Vagina (tissue), 2 donors: ENCODE measurements at regions not wholly inside any gene's neighbourhood (a gene's known extent, or its start where the extent isn't known, plus 50 kb on each side); places are given as distances from the start of the nearest gene placed in this dataset.
"Not testable (repeated sequence)": the region's sequence is repeated elsewhere in the genome, so short reads cannot be mapped to it uniquely, and the experiment has no call there.

Experiments used
- DNase-seq, 2 donors: peaks; one replicate each; pipeline ENCODE4 v3.0.0-alpha.2; 2017; ENCODE audit errors: extremely low spot score in 2 of 2
- H3K27ac ChIP-seq: fragments of 200-600 bp; sonication (generic); one replicate; pipeline ENCODE4 v1.5.1; 2019
- H3K27me3 ChIP-seq: fragments of 200-600 bp; sonication (generic); one replicate; pipeline ENCODE4 v1.5.1; 2019
- H3K36me3 ChIP-seq, 2 donors: fragments of 200-600 bp; sonication (generic); one replicate each; pipeline ENCODE4 v1.5.1; 2017 to 2019
- H3K4me1 ChIP-seq: fragments of 200-600 bp; sonication (generic); one replicate; pipeline ENCODE4 v1.5.1; 2019
- H3K4me3 ChIP-seq, 2 donors: fragments of 200-600 bp; sonication (generic); 1 replicate in 1 of 2; 2 replicates in 1 of 2; pipeline ENCODE4 v1.5.1; 2016 to 2019
- H3K9me3 ChIP-seq: fragments of 200-600 bp; sonication (generic); one replicate; pipeline ENCODE4 v1.5.1; 2019
- POLR2A ChIP-seq, 2 donors: fragments of 450-650 bp; IDR thresholded peaks; one replicate each; pipeline ENCODE4 v1.6.1; 2017; ENCODE audit warnings: antibody characterized with exemption in 2 of 2, mild to moderate bottlenecking in 2 of 2, moderate library complexity in 2 of 2
- POLR2AphosphoS5 ChIP-seq, 2 donors: sonication (generic); formaldehyde crosslinking; IDR thresholded peaks; one replicate each; pipeline ENCODE4 v1.9.0; 2017; ENCODE audit warnings: antibody characterized with exemption in 2 of 2, mild to moderate bottlenecking in 2 of 2, low read depth in 1 of 2; ENCODE audit not compliant: insufficient read depth in 1 of 2
- intact Hi-C: fragments of 100-400 bp; cut with DNase I; formaldehyde crosslinking; loops from one replicate; pipeline ENCODE4 v1.15.1; 2023
- TF ChIP-seq, protein P1 (sequence below), 3 experiments: fragments of 450-650 bp in 2 of 3; fragments of 200-600 bp in 1 of 3; sonication (generic) in 1 of 3; IDR thresholded peaks; one replicate each; pipeline ENCODE4 v1.5.1; 2017 to 2019; ENCODE audit warnings: antibody characterized with exemption in 3 of 3, mild to moderate bottlenecking in 2 of 3, moderate library complexity in 2 of 3

DNA sequence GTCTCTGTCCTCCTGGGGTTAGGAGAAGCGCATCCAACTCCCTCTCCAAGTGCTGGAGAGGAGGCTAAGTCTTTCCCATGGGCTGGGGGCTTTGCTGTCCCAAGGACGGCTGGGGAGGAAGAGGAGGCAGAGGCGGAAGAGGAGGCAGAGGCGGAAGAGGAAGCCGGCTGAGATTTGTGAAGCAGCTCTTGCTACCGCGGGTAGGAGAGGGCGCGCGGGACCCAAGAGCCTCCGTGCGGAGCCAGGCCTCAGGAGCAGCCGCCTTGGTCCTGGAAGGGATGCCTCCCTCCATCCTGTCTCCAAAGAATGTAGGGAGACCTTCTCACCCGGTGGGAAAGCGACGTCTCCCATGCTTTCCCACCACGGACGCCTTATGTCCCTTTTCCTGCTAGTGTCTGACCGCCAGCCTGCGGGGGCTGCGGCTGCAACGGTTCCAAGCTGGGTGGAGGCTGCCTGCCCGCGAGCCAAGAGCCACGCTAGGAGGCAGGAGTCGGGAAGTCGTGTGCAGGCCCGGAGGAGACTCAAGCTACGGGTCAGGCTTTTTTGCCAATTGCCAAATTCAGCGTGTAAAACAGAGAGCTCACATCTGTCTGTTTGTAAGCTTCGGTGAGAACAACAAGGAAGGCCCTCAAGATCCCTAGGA lies 320.3 kb downstream of the FAM72C start:
- intact Hi-C loops: no loop called here
- Histone ChIP-seq H3K27me3 (no peaks in the 10 kb centered on the region), H3K36me3 (no peaks in the 10 kb centered on the region)

DNA sequence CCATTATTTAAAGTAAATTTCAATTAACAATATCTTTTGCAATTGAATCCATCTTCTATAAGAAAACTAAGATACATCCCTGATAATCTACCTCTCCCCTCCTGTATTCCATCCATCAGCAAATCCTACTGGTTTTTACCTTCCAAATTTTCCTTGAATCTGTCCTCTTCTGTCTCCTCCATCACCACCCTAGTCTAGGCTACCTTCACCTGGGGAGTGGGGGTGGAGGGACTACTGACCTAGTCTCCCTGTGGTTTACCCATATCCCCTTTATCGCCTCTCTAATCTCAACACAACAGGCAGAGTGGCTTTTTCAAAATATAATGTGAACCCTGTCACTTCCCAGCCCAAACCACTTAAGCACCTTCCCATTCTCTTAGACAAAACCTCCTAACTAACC lies 327.8 kb downstream of the FAM72C start:
- H3K27ac ChIP-seq, H3K27me3 ChIP-seq, H3K36me3 ChIP-seq: not testable (repeated sequence)

More for the DNA sequence above, 320.3 kb downstream of the FAM72C start:
- H3K9me3 ChIP-seq: no peaks in the 10 kb centered on the region
- TF ChIP-seq POLR2A (IDR thresholded peaks at IDR 0.05) (no peak), POLR2AphosphoS5 (IDR thresholded peaks at IDR 0.05; ENCODE audit: insufficient read depth in 1 of 2, low read depth in 1 of 2) (no peak)
- TF ChIP-seq, protein P1, sequence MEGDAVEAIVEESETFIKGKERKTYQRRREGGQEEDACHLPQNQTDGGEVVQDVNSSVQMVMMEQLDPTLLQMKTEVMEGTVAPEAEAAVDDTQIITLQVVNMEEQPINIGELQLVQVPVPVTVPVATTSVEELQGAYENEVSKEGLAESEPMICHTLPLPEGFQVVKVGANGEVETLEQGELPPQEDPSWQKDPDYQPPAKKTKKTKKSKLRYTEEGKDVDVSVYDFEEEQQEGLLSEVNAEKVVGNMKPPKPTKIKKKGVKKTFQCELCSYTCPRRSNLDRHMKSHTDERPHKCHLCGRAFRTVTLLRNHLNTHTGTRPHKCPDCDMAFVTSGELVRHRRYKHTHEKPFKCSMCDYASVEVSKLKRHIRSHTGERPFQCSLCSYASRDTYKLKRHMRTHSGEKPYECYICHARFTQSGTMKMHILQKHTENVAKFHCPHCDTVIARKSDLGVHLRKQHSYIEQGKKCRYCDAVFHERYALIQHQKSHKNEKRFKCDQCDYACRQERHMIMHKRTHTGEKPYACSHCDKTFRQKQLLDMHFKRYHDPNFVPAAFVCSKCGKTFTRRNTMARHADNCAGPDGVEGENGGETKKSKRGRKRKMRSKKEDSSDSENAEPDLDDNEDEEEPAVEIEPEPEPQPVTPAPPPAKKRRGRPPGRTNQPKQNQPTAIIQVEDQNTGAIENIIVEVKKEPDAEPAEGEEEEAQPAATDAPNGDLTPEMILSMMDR (IDR thresholded peaks at IDR 0.05): no peak
- no peak overlapping the region for H3K27ac ChIP-seq
- DNase-seq: no peak
- no peaks in the 10 kb centered on the region for H3K4me1 ChIP-seq
- no peak overlapping the region for H3K4me3 ChIP-seq

DNA sequence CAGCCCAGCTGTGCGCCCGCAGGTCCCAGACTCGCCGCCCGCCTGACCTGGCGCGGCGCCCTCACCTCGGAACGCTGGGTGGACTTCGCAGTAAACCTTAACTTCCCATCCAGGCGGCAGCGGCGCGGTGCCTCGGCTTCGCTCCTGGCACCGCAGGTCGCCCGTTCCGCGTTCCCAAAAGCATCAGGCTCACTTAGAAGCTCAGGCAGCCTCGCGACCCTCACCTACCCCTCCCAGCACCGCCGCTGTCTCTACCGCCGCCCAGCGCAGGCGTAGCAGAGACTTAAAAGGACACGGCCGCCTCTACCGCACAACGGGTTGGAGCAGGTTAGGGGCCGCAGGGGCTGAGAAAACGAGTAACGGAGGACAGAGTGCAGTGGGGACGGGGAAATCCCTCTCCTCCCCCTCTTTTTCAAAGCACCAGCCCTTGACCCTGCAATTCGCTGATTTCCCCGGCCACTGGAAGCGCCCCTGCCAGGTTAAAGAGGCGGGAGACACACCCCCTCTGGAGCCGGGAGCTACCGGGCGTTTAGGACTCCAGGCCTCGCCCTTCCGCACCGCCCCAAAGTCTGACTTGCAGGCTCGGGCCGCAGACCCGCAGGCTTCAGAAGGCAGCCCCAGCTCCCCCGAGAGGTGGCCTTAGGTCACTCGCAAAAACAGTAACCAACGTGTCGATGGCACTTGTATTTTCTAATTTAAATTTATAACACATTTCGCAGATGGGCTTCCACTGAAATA lies 328.5 kb downstream of the FAM72C start:
- intact Hi-C loops: no loop called here

More for the DNA sequence above, 327.8 kb downstream of the FAM72C start:
- H3K9me3 ChIP-seq, H3K4me1 ChIP-seq, H3K4me3 ChIP-seq, intact Hi-C loops, DNase-seq: not testable (repeated sequence)

DNA sequence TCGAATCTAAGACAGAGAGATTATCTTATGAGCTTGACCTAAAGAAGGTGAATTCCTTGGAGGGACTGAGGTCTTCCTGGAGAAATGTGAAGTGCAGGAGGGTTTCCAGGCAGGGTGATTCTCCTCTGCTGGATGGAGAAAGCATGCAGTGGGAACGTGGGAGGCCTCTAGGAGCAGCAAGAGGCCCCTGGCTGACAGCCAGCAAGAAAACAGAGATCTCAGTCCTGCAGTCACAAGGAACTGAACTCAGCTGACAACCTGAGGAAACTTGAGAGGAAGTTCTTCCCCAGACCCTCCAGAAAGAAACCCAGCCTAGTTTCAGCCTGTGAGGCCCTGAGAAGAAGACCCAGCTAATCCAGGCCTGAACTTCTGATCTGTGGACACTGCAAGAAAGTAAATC lies 345.9 kb downstream of the FAM72C start:
- Histone ChIP-seq H3K4me1 (no peaks in the 10 kb centered on the region), H3K27me3 (no peaks in the 10 kb centered on the region), H3K27ac (no peak overlapping the region), H3K9me3 (no peaks in the 10 kb centered on the region), H3K4me3 (no peak overlapping the region), H3K36me3 (no peaks in the 10 kb centered on the region)
- TF ChIP-seq POLR2A (IDR thresholded peaks at IDR 0.05) (no peak), POLR2AphosphoS5 (IDR thresholded peaks at IDR 0.05; ENCODE audit: insufficient read depth in 1 of 2, low read depth in 1 of 2) (no peak)
- TF ChIP-seq, protein P1 (IDR thresholded peaks at IDR 0.05): no peak
- intact Hi-C loops: no loop called here
- no peak for DNase-seq

More for the DNA sequence above, 328.5 kb downstream of the FAM72C start:
- H3K9me3 ChIP-seq: no peaks in the 10 kb centered on the region
- TF ChIP-seq POLR2A (IDR thresholded peaks at IDR 0.05): no peak
- TF ChIP-seq, protein P1 (IDR thresholded peaks at IDR 0.05): no peak
- TF ChIP-seq POLR2AphosphoS5 (IDR thresholded peaks at IDR 0.05; ENCODE audit: insufficient read depth in 1 of 2, low read depth in 1 of 2): no peak
- H3K4me3 ChIP-seq: no peak overlapping the region
- H3K27me3 ChIP-seq: no peaks in the 10 kb centered on the region
- no peaks in the 10 kb centered on the region for H3K36me3 ChIP-seq
- H3K27ac ChIP-seq: no peak overlapping the region
- no peaks in the 10 kb centered on the region for H3K4me1 ChIP-seq
- DNase-seq: no peak

DNA sequence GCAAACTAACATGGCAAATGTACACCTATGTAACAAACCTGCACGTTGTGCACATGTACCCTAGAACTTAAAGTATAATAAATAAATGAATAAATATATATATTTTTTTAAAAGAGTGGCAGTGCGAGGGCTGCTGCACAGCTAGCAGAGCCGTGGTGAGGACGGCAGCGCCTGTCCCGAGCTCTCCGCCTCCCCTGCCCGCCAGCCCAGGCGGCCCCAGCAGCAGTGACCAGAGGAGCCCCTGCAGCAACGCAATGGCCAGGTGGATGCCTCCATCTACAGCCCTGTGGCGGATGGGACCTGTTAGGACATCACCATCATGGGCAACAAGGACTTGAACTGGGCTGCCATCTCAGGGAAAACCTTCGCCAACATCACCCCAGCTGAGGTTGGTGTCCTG lies 351.9 kb downstream of the FAM72C start:
- H3K4me3 ChIP-seq: no peak overlapping the region
- no peaks in the 10 kb centered on the region for H3K9me3 ChIP-seq
- no peak overlapping the region for H3K27ac ChIP-seq
- no peaks in the 10 kb centered on the region for H3K36me3 ChIP-seq
- intact Hi-C loops: no loop called here
- DNase-seq: no peak
- H3K27me3 ChIP-seq: no peaks in the 10 kb centered on the region
- H3K4me1 ChIP-seq: no peaks in the 10 kb centered on the region
- TF ChIP-seq POLR2AphosphoS5 (IDR thresholded peaks at IDR 0.05; ENCODE audit: insufficient read depth in 1 of 2, low read depth in 1 of 2) (no peak), POLR2A (IDR thresholded peaks at IDR 0.05) (no peak)
- TF ChIP-seq, protein P1 (IDR thresholded peaks at IDR 0.05): no peak
